ENCODE measurements at regions not wholly inside any gene's neighbourhood (a gene's known extent, or its start where the extent isn't known, plus 50 kb on each side); places are given as distances from the start of the nearest gene placed in this dataset.

GRCh38 chr4:177100307-177100706, 209.4 kb upstream of the NEIL3 start:
- no peaks in the 10 kb centered on the region for H3K36me3 ChIP-seq
- no peak for DNase-seq
- intact Hi-C loops (cut with DNase I; ENCODE audit: low total_unique reads), result no loop called here
- no peak overlapping the region for H3K27ac ChIP-seq
- 66 to 81% (median 75%) methylated on average over 3 of the region's 3 CpGs for WGBS, 5 donors
- H3K27me3 ChIP-seq, result no peaks in the 10 kb centered on the region
- TF ChIP-seq, protein P1, sequence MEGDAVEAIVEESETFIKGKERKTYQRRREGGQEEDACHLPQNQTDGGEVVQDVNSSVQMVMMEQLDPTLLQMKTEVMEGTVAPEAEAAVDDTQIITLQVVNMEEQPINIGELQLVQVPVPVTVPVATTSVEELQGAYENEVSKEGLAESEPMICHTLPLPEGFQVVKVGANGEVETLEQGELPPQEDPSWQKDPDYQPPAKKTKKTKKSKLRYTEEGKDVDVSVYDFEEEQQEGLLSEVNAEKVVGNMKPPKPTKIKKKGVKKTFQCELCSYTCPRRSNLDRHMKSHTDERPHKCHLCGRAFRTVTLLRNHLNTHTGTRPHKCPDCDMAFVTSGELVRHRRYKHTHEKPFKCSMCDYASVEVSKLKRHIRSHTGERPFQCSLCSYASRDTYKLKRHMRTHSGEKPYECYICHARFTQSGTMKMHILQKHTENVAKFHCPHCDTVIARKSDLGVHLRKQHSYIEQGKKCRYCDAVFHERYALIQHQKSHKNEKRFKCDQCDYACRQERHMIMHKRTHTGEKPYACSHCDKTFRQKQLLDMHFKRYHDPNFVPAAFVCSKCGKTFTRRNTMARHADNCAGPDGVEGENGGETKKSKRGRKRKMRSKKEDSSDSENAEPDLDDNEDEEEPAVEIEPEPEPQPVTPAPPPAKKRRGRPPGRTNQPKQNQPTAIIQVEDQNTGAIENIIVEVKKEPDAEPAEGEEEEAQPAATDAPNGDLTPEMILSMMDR (IDR thresholded peaks at IDR 0.05), result no peak
- TF ChIP-seq POLR2AphosphoS5 (IDR thresholded peaks at IDR 0.05) (no peak), EP300 (IDR thresholded peaks at IDR 0.05) (no peak), POLR2A (IDR thresholded peaks at IDR 0.05) (no peak)
- no peaks in the 10 kb centered on the region for H3K9me3 ChIP-seq
- no peak overlapping the region for H3K4me3 ChIP-seq
- H3K4me1 ChIP-seq, result no peaks in the 10 kb centered on the region

DNA sequence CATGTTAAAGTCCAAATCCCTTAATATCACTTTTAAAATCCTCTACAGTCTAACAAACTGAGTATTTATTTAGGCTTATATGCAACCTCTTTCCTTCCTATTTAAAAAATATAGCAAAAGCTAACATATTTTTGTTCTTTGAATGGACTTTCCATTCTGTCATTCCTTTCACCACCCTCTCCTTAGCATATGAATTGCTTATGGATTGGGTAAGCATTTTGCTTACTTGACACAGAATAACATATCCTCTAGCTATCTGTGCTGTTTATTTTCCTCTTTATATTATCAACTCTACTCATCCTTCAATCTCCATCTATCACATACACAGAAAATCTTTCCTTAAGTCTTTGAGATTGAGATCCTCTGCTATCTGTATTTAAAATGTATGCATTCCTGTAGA, 206.1 kb upstream of the NEIL3 start:
- Histone ChIP-seq H3K36me3 (no peaks in the 10 kb centered on the region), H3K27me3 (no peaks in the 10 kb centered on the region), H3K9me3 (no peaks in the 10 kb centered on the region), H3K27ac (no peak overlapping the region), H3K4me3 (no peak overlapping the region), H3K4me1 (no peaks in the 10 kb centered on the region)
- DNase-seq, result no peak
- TF ChIP-seq EP300 (IDR thresholded peaks at IDR 0.05) (no peak), POLR2A (IDR thresholded peaks at IDR 0.05) (no peak), POLR2AphosphoS5 (IDR thresholded peaks at IDR 0.05) (no peak)
- TF ChIP-seq, protein P1 (IDR thresholded peaks at IDR 0.05), result no peak
- intact Hi-C loops (cut with DNase I; ENCODE audit: low total_unique reads), result no loop called here

DNA sequence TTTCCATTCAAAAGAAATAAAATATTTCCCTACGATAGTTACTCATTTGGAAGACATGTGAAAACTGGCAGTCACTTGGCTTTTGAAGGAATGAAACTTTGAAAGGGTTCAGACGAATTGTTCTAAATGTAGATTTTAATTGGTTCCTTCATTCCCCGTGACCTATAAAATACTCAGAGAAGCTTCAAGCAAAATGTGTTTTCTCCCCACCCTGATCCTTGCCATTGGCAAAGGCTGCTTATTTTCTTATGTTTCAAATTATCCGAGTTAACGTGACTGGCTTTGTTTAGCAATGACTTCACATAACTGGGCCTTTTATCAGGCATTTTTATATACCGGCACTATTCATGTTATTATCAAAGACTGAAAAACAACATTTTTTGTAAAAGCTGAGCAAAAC, 204.1 kb upstream of the NEIL3 start:
- no peaks in the 10 kb centered on the region for H3K4me1 ChIP-seq
- no peak overlapping the region for H3K4me3 ChIP-seq
- no peaks in the 10 kb centered on the region for H3K27me3 ChIP-seq
- no peaks in the 10 kb centered on the region for H3K9me3 ChIP-seq
- H3K36me3 ChIP-seq, result no peaks in the 10 kb centered on the region
- intact Hi-C loops (cut with DNase I; ENCODE audit: low total_unique reads), result no loop called here
- H3K27ac ChIP-seq, result no peak overlapping the region
- TF ChIP-seq, protein P1 (IDR thresholded peaks at IDR 0.05), result no peak
- TF ChIP-seq POLR2AphosphoS5 (IDR thresholded peaks at IDR 0.05), result no peak
- no peak for TF ChIP-seq POLR2A (IDR thresholded peaks at IDR 0.05)
- TF ChIP-seq EP300 (IDR thresholded peaks at IDR 0.05), result no peak
- DNase-seq, result peak in 1 of 2 donors; percentile 16
- 66 to 81% (median 75%) methylated on average over 6 of the region's 6 CpGs for WGBS, 5 donors

DNA sequence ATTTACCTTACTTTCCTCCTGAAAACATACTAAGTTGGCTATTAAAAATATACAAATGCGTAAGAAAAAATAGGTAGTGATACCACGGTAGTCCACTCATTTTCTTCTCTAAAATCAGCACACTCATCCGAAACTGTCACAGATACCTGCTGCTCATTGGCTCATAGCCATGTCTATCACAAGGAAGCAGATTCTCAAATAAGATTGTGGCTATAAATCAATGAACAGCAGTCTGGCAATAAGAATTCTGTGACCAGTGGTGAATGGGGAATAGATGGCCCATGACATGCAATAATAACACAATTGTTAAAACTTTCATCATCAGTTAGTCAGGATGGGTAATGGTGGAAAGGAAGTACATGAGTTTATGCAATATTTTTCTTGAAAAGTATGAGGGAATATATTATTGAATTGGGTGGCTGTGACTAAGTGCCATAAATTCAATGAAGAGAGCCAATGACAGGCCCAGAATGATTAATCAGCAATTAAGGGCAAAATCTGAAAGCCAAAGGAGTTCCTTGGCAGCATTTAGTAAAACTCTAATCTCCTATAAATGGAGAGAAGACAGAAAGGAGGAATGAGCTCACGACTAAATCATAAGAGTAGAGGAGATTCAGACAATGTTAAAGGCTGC, 202.3 kb upstream of the NEIL3 start:
- 50 to 79% (median 67%) methylated on average over 4 of the region's 4 CpGs for WGBS, 5 donors
- TF ChIP-seq EP300 (IDR thresholded peaks at IDR 0.05), result no peak
- no peak for TF ChIP-seq POLR2AphosphoS5 (IDR thresholded peaks at IDR 0.05)
- no peak for TF ChIP-seq POLR2A (IDR thresholded peaks at IDR 0.05)
- Histone ChIP-seq H3K9me3 (peaks cover 0 to 12% (median 2%) of the 10 kb centered on the region in 4 donors), H3K27me3 (no peaks in the 10 kb centered on the region), H3K27ac (no peak overlapping the region), H3K4me1 (no peaks in the 10 kb centered on the region), H3K4me3 (no peak overlapping the region), H3K36me3 (no peaks in the 10 kb centered on the region)
- intact Hi-C loops (cut with DNase I; ENCODE audit: low total_unique reads), result no loop called here
- no peak for DNase-seq

- no peak for DNase-seq
- 67 to 82% (median 69%) methylated on average over 1 of the region's 1 CpG for WGBS, 5 donors
- Histone ChIP-seq H3K36me3 (no peaks in the 10 kb centered on the region), H3K9me3 (peaks cover 0 to 12% (median 2%) of the 10 kb centered on the region in 4 donors), H3K27ac (no peak overlapping the region), H3K4me3 (no peak overlapping the region), H3K27me3 (no peaks in the 10 kb centered on the region), H3K4me1 (no peaks in the 10 kb centered on the region)
- no peak for TF ChIP-seq POLR2A (IDR thresholded peaks at IDR 0.05)
- no peak for TF ChIP-seq POLR2AphosphoS5 (IDR thresholded peaks at IDR 0.05)
- no peak for TF ChIP-seq EP300 (IDR thresholded peaks at IDR 0.05)
- TF ChIP-seq, protein P1 (IDR thresholded peaks at IDR 0.05), result no peak
- intact Hi-C loops (cut with DNase I; ENCODE audit: low total_unique reads), result no loop called here
Measured at GRCh38 chr4:177108708-177109107, 201.0 kb upstream of the NEIL3 start.
